Pons (tissue), 1 donor: ENCODE measurements at regions not wholly inside any gene's neighbourhood (a gene's known extent, or its start where the extent isn't known, plus 50 kb on each side); places are given as distances from the start of the nearest gene placed in this dataset.

Experiments used
- DNase-seq: peaks from one replicate; pipeline ENCODE4 v3.0.0-alpha.2; 2016; ENCODE audit warnings: low spot score

- peak; percentile 70 for DNase-seq
Observed at GRCh38 chr12:41932470-41932991, 212.1 kb downstream of the GXYLT1 start.

- DNase-seq = no peak
Observed at GRCh38 chr12:41930866-41931437, 213.7 kb downstream of the GXYLT1 start.

GRCh38 chr12:41924111-41924510 is 220.6 kb downstream of the GXYLT1 start:
- no peak for DNase-seq

DNA sequence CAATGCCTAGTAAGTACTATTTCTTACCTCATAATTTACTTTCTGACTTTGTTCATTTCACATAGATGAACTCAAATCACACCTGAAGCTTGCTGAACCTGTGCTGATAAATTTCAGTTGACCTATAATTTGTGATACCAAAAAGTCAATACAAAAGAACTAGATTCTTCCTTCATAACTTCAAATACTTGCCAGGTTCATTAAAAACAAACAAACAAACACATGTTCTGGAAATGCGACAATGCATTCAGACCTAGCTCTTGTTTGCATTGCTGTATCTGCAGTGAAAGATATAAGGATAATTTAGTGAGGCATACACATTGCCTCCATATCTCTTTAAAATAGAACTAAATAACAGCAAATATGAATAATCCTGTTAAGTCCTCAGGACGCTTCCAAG is 221.3 kb downstream of the GXYLT1 start:
- DNase-seq = no peak

- DNase-seq = no peak
Observed at GRCh38 chr12:41920355-41920754, 224.3 kb downstream of the GXYLT1 start.

- DNase-seq = peak; percentile 83
Observed at GRCh38 chr12:41919526-41920261, 225.0 kb downstream of the GXYLT1 start.

DNA sequence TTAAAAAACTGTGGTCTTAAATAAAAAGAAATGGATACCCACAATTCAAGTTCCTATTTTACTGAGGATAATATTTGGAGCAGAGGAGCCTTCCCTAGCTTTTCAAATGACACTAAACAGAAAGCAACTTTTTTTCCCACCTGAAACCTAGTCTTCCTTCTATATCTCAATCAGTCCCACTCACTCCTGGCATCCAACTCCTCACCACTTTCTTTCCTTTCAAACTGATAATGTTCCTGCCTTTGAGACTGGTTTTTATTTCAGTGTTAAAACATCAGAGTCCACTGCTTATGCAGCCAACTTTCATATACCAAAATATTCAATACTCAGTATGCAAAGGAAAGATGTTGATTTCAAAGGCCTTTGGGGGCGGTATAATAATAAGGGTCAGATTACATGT is 225.6 kb downstream of the GXYLT1 start:
- no peak for DNase-seq

DNA sequence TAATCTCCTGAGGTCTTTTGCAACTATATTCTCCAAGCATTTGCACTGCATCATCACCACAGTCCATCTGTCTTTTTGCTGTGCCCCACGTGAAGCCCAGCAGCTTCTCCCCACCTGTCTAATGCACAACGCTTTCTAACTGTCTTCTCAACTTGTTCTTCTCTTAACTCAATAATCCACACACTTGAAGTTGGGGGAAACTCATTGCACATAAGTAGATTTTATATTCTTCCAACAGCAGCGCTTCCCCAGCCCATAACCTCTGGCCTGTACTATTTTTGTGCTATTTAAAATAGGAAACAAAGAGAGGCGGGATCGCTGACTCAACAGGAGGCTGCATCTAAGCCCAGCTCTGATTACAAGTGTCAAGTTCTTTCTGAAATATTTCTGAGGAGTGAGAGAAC is 226.7 kb downstream of the GXYLT1 start:
- DNase-seq = no peak

DNA sequence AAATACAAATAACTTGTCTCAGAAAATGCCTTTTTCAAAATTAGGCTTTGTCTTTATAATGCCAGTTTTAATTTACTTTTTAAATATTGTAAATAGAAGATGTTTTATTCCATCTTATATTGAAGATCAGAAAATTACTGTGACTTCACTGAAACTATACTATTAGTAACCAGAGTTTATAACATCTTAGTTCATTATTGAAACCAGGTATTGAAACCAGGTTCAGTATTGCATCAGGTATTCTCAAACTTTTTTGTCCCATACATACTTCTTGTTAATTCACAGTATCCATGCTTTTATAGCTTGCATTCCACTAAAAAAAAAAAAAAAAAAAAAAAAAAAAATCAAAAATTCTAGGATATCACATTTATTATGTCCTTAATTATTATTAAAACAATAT is 227.5 kb downstream of the GXYLT1 start:
- DNase-seq = no peak

GRCh38 chr12:41910578-41911320 is 233.9 kb downstream of the GXYLT1 start:
- DNase-seq = no peak

GRCh38 chr12:41908206-41908605 is 236.5 kb downstream of the GXYLT1 start:
- DNase-seq = no peak

DNA sequence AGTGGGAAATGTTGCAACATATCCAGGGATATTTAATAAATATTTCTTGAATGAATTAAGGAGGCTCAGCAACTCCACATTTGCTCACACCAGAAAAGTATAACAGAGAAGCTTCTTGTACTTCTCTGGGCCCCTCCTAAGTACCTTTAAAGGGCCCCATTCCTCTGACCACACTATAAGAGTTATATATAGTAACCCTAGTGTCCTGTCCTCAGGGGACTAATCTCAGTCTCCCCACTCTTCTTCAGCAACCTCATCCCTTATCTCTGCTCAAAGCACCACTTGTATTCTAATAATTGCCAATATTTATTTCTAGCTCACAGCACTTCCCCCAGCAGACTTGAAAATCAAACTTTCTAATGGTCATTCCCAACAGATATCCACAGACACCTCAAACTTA is 237.1 kb downstream of the GXYLT1 start:
- no peak for DNase-seq

GRCh38 chr12:41907021-41907420 is 237.7 kb downstream of the GXYLT1 start:
- DNase-seq = no peak

DNA sequence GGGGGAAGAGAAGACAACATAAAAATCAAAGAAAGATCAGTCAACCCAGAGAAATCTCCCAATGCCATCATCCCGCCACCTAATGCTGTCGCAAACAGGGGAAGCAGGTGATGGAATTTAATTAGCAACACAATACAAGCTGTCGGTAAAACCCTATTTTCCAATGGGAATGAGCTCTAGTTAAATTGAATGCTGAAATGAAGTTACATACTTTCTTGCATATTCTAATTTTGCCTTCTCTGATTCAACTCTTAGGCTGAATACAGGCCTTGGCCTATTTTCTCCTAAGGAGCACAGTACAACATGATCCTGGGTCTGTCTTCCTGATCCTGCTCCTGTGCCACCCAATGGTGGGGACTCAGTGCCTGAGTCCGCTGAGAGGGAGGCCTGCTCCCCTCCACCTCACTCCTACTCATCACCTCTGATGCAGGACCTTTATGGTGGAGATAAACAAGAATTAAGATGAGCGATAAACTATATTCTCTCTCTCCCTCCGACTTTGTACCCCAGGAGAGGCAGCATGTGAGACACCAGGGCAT is 238.8 kb downstream of the GXYLT1 start:
- no peak for DNase-seq

DNA sequence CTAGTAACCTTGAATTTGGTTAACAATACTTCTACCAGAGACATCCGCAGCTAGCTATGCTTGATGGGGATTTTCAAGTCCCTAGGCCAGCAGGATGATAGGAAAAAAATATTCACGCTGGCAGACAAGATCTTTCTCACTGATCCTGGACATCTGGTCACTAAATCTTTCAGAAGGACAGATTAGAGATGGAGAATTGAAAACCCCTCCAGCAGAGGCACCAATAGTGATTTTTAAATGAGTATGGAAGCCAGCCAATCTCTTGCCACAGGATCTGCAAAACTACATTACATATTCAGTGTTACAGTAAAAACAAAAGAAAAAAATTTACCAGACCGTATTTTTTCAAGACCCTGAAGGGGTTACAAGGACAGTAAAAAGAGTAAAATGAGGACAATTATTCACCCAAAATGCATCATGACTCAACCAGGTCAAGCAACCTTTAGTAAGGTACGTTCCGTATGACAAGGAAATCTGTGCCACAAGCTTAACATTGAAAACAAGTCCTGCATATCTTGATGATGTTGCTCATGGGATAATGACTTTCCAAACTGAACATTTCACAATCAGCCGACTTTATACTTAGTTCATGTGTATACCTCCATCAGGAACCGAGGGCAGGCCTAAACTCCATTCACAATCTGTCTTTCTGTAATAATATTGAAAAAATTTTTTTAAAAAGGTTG is 239.5 kb downstream of the GXYLT1 start:
- DNase-seq = no peak

DNA sequence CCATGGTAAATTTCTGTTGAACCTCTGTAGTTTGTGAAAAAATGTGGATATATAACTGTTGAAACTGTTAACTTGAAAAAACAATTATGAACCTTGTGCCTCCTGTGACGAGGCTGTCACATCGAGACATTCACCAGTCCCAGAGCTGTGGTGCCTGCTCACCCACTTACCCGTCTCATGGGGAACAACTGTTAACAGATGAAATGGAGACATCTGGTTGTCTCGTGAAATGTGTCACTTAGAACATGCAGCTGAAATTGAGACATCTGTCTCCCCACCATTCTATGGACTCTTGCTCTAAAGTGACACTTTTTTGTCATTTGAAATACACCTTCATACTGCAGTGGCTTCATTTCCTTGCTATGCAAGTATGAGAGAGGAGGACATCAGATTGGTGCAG is 240.6 kb downstream of the GXYLT1 start:
- DNase-seq = no peak

- DNase-seq = no peak
Observed at GRCh38 chr12:41903014-41903708, 241.5 kb downstream of the GXYLT1 start.

GRCh38 chr12:41899577-41899976 is 245.1 kb downstream of the GXYLT1 start:
- no peak for DNase-seq

GRCh38 chr12:41897593-41897992 is 247.1 kb downstream of the GXYLT1 start:
- no peak for DNase-seq

- no peak for DNase-seq
Observed at GRCh38 chr12:41893491-41893890, 251.2 kb downstream of the GXYLT1 start.

DNA sequence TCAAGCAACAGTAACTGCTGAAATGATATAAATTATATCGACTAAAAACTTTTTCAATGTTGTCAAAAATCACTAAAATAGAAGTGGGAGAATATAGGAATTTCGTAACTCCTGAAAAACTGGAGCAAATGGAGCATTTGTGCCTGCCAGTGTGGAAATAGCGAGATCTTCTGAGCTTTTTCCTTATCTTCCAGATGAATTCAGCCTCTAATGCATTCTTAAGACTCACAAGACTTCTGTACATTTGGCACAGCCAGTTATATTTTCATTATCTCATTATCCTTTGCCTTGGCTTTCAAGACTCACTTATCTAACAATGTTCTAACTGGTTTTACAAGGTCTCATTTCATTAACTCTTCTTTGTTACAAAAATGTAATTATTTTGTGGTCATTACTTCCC is 252.4 kb downstream of the GXYLT1 start:
- DNase-seq = no peak

DNA sequence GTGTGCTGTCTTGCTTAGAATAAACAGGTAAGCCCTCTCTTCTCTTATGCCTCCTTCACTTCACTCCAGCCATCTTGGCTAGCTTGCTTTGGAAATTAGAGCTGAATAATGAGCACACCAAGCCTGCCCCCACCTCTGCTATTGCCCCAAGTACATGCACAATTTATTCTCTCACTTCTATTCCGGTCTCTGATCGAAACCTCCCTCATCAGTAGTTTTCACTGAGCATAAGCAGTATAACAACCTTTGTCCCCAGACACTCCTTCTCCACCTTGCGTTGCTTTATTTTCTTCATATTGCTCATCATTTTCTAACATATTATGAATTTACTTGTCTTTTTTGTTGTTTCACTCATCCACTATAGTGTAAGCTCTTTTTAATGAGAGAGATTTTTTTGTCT is 253.4 kb downstream of the GXYLT1 start:
- DNase-seq = no peak
